GM18498 (cell line): ENCODE measurements at regions not wholly inside any gene's neighbourhood (a gene's known extent, or its start where the extent isn't known, plus 50 kb on each side); places are given as distances from the start of the nearest gene placed in this dataset.
A peak's percentile ranks its signal among the peaks of the same experiment; 100 is the strongest.
"Not testable (repeated sequence)": the region's sequence is repeated elsewhere in the genome, so short reads cannot be mapped to it uniquely, and the experiment has no call there.

Experiments
- ATAC-seq: cut with Tn5 transposase; IDR thresholded peaks from one replicate; pipeline ENCODE4 v1.9.1; 2021; ENCODE audit warnings: mild to moderate bottlenecking, moderate library complexity; ENCODE audit not compliant: unreplicated experiment

- not testable (repeated sequence) for ATAC-seq
Measured at GRCh38 chr10:46095943-46096342, 49.9 kb upstream of the MSMB start.

GRCh38 chr10:46096446-46096845 lies 50.4 kb upstream of the MSMB start:
- no peak for ATAC-seq

GRCh38 chr10:46096909-46097575 lies 51.0 kb upstream of the MSMB start:
- ATAC-seq = no peak

GRCh38 chr10:46097576-46098317 lies 51.7 kb upstream of the MSMB start:
- no peak for ATAC-seq

- no peak for ATAC-seq
Measured at GRCh38 chr10:46098386-46098785, 52.3 kb upstream of the MSMB start.

- ATAC-seq = not testable (repeated sequence)
Measured at GRCh38 chr10:46098925-46099324, 52.9 kb upstream of the MSMB start.

- ATAC-seq = no peak
Measured at GRCh38 chr10:46104071-46104585, 58.1 kb upstream of the MSMB start.

- ATAC-seq = not testable (repeated sequence)
Measured at GRCh38 chr10:46105416-46105815, 59.3 kb upstream of the MSMB start.

GRCh38 chr10:46105856-46106409 lies 59.9 kb upstream of the MSMB start:
- peak; percentile 43 for ATAC-seq

- peak; percentile 97 for ATAC-seq
Measured at GRCh38 chr10:46106410-46107255, 60.6 kb upstream of the MSMB start.

GRCh38 chr10:46108158-46108499 lies 62.1 kb upstream of the MSMB start:
- not testable (repeated sequence) for ATAC-seq

- ATAC-seq = not testable (repeated sequence)
Measured at GRCh38 chr10:46154271-46154670, 108.2 kb upstream of the MSMB start.

GRCh38 chr10:46154683-46155082 lies 108.6 kb upstream of the MSMB start:
- ATAC-seq = not testable (repeated sequence)

GRCh38 chr10:46156866-46157265 lies 110.8 kb upstream of the MSMB start:
- ATAC-seq = not testable (repeated sequence)

GRCh38 chr10:46169736-46170135 lies 117.1 kb upstream of the ANTXRL start:
- ATAC-seq = no peak

- no peak for ATAC-seq
Measured at GRCh38 chr10:46170789-46171188, 116.0 kb upstream of the ANTXRL start.

- ATAC-seq = no peak
Measured at GRCh38 chr10:46171661-46172060, 115.1 kb upstream of the ANTXRL start.

GRCh38 chr10:46175296-46175695 lies 111.5 kb upstream of the ANTXRL start:
- ATAC-seq = no peak

- no peak for ATAC-seq
Measured at GRCh38 chr10:46175831-46176230, 111.0 kb upstream of the ANTXRL start.

GRCh38 chr10:46187431-46187830 lies 99.4 kb upstream of the ANTXRL start:
- ATAC-seq = not testable (repeated sequence)

- ATAC-seq = no peak
Measured at GRCh38 chr10:46197050-46197449, 89.7 kb upstream of the ANTXRL start.
